ENCODE measurements at regions not wholly inside any gene's neighbourhood (a gene's known extent, or its start where the extent isn't known, plus 50 kb on each side); places are given as distances from the start of the nearest gene placed in this dataset.

DNA sequence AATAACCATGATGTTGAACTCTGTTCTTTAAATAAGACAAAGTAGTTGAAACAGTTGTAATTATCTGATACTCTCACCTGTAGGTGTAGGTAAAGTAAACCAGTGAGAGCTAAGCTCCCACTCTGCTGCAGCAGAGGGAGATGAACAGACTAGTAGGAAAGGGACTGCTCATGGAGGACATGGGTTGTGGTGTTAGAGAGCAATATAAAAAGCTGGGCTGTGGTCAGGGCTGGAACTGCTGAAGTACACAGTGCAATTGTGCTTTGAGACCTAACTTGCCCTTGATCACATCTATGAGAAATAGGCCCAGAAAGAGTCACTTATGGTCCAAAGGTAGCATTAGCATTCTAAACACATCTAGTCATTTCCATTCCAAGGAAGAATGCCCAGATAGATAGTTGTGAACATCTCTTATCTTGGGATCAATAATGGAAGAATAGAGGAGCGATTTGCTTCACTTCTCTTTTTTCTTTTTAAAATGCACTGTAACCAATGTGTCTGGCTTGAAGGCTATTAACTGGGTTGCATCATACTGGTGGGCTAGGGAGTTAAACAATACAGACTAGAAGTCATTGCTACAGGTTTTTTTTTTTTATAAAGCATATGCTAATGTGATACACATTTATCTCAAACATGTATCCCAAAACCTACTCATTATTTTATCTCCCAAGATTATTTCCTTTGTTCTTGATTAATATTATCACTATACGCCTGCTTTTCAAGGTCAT lies 251.3 kb upstream of the CENPE start:
- H3K4me3 ChIP-seq (replicated peaks; ENCODE audit: low read depth, low read length), result no peak overlapping the region
- DNase-seq (ENCODE audit: extremely low read depth, low read depth), result no peak
- TF ChIP-seq, protein P1, sequence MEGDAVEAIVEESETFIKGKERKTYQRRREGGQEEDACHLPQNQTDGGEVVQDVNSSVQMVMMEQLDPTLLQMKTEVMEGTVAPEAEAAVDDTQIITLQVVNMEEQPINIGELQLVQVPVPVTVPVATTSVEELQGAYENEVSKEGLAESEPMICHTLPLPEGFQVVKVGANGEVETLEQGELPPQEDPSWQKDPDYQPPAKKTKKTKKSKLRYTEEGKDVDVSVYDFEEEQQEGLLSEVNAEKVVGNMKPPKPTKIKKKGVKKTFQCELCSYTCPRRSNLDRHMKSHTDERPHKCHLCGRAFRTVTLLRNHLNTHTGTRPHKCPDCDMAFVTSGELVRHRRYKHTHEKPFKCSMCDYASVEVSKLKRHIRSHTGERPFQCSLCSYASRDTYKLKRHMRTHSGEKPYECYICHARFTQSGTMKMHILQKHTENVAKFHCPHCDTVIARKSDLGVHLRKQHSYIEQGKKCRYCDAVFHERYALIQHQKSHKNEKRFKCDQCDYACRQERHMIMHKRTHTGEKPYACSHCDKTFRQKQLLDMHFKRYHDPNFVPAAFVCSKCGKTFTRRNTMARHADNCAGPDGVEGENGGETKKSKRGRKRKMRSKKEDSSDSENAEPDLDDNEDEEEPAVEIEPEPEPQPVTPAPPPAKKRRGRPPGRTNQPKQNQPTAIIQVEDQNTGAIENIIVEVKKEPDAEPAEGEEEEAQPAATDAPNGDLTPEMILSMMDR (IDR thresholded peaks at IDR 0.05; ENCODE audit: low read depth, low read length, missing control alignments), result no peak

DNA sequence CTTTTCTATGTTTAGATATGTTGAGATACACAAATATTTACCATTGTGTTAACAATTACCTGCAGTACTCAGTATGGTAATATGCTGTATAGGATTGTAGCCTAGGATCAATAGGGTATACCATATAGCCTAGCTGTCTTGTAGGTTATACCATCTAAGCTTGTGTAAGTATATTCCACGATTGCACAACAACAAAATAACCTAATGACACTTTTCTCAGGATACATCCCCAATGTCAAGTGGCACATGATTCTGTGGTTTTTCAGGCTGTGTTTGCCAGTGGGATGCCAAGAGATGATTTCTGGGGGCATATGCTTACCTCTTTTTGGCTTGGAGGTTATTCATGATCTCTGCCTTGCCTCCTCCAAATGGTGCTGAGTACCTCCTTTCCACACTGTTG lies 247.2 kb upstream of the CENPE start:
- no peak for DNase-seq (ENCODE audit: extremely low read depth, low read depth)
- TF ChIP-seq, protein P1 (IDR thresholded peaks at IDR 0.05; ENCODE audit: low read depth, low read length, missing control alignments), result no peak
- no peak overlapping the region for H3K4me3 ChIP-seq (replicated peaks; ENCODE audit: low read depth, low read length)

DNA sequence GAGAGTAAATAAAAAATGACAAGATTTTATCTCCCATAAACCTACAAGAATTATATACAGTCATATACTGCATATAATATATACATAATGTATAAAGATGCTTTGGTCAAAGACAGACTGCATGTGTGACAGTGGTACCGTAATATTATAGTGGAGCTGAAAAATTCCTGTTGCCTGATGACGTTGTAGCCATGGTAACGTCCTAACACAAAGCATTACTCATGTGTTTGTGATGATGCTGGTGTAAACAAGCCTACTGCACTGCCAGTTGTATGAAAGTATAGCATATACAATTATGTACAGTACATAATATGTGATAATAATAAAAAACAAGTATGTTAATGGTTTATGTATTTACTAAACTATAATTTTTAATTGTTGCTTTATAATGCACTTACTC lies 245.2 kb upstream of the CENPE start:
- TF ChIP-seq, protein P1 (IDR thresholded peaks at IDR 0.05; ENCODE audit: low read depth, low read length, missing control alignments), result no peak
- peak; percentile 15 for DNase-seq (ENCODE audit: extremely low read depth, low read depth)
- no peak overlapping the region for H3K4me3 ChIP-seq (replicated peaks; ENCODE audit: low read depth, low read length)

DNA sequence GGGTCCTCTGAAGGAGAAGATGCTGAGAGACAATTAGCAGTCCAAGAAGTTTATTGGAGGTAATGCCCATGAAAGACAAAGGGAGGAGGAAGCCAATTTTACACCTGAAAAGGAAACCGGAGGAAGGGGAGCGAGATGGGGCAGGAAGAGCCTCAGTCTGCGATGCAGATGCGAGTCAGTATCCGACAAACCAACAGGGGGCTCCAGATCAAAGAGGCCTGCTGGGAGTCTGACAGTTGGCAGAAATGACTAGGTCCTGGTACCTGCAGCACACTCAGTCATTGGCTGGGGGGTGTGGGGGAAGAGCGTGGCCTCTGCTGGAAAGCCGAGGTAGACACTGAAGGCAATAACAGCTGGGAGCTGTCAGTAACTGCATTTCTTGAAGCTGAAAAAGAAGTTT lies 231.1 kb upstream of the CENPE start:
- DNase-seq (ENCODE audit: extremely low read depth, low read depth), result no peak
- TF ChIP-seq, protein P1 (IDR thresholded peaks at IDR 0.05; ENCODE audit: low read depth, low read length, missing control alignments), result peak; percentile 15
- H3K4me3 ChIP-seq (replicated peaks; ENCODE audit: low read depth, low read length), result no peak overlapping the region

DNA sequence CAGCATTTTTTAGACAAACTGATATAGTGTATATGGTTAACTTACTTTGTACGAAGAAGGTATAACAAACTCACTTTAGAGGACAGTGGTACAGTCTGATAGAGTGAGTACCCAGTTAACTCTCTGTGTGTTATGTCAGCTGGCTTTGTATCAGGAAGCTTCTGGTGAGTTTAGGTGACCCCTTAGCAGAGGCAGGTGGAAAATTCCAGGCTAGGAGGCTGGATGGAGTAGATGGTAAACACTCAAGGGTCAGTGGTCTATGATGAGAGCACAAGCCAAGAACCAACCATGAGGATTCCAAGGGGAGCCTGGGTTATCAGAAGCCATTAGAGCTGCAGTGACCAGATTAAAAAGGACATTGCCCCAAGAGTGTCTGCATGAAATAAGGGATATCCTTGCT lies 227.3 kb upstream of the CENPE start:
- no peak for DNase-seq (ENCODE audit: extremely low read depth, low read depth)
- no peak overlapping the region for H3K4me3 ChIP-seq (replicated peaks; ENCODE audit: low read depth, low read length)
- TF ChIP-seq, protein P1 (IDR thresholded peaks at IDR 0.05; ENCODE audit: low read depth, low read length, missing control alignments), result no peak

DNA sequence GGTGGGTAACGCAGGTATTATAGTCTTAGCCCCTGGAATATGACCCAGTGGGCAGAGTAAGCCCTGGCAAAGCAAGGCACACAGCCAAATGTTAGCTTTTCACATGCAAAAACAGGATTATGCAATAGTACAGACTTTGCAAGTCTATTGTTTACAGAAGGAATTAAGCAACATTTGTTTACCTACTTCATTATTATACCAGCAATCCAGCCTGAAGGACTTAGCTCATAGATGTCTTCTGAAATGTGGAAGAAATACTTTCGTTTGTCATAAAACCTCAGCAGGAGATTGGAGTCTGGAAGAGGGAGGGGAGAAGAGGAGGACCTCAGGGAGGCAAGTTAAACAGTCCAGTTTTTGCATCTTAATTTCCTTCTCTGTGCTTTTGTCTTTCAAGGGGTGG lies 226.7 kb upstream of the CENPE start:
- no peak overlapping the region for H3K4me3 ChIP-seq (replicated peaks; ENCODE audit: low read depth, low read length)
- TF ChIP-seq, protein P1 (IDR thresholded peaks at IDR 0.05; ENCODE audit: low read depth, low read length, missing control alignments), result no peak
- DNase-seq (ENCODE audit: extremely low read depth, low read depth), result no peak

DNA sequence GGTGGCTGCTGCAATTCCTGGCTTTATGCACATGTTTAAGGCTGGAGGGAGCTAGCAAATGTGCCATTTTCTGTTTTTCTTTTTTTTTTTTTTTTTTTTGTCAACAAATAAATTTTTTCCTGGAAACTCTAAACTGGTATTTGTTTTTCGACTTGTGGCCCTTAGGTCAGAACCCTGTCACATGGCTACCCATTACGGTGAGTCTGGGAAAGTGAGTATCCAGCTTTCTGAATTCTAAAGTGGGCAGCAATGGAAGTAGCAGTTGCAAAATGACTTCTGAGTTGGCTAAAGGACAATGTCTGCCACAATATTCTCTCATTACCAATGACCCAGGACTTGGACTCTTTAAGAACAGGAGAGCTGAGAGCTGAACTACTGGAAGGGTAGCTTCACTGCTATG lies 225.1 kb upstream of the CENPE start:
- TF ChIP-seq, protein P1 (IDR thresholded peaks at IDR 0.05; ENCODE audit: low read depth, low read length, missing control alignments), result no peak
- H3K4me3 ChIP-seq (replicated peaks; ENCODE audit: low read depth, low read length), result no peak overlapping the region

More for the DNA sequence above, 225.1 kb upstream of the CENPE start:
- no peak for DNase-seq (ENCODE audit: extremely low read depth, low read depth)

Data from HFF-Myc (cell line).